ENCODE measurements at regions not wholly inside any gene's neighbourhood (a gene's known extent, or its start where the extent isn't known, plus 50 kb on each side); places are given as distances from the start of the nearest gene placed in this dataset.
A peak's percentile ranks its signal among the peaks of the same experiment; 100 is the strongest.

DNA sequence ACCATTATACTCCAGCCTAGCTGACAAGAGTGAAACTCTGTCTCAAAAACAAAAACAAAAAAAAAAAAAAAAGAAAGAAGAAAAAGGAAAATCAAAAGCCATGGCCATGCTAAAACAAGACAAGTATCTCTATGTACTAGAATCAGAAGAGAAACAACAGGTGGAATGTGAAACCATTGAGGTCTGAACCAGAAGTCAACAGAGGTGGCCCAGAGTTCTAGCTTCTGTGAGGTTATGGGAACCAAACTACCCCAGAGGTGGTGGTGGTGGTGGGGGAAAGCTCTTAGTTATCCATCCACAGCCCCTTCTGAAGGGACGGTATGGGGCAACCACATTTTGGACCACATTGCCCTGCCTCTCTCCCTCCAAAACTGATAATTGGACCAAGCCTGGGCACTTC, 59.5 kb upstream of the ZNF366 start:
- ChIA-PET POLR2A (no interaction called here), CTCF (interaction anchor here (0.6 to 0.9 kb wide), 2 partner anchors 52 to 390 kb away, joined by 3 read pairs; no protein-coding TSS in a partner anchor)
- no peak overlapping the region for H3K4me3 ChIP-seq (ENCODE audit: low read depth, low read length)
- TF ChIP-seq ZNF48 (tag by site-specific recombination; IDR thresholded peaks at IDR 0.05): no peak
- no peak for TF ChIP-seq ZNF302 (tag by site-specific recombination; IDR thresholded peaks at IDR 0.05; ENCODE audit: low read depth)
- TF ChIP-seq ZNF341 (tag by site-specific recombination; IDR thresholded peaks at IDR 0.05; ENCODE audit: low read depth): no peak
- TF ChIP-seq SCRT2 (tag by site-specific recombination; IDR thresholded peaks at IDR 0.05): 0 out of 2 replicates have a peak, but pooled peaks have one; percentile 44
- TF ChIP-seq, protein P1, sequence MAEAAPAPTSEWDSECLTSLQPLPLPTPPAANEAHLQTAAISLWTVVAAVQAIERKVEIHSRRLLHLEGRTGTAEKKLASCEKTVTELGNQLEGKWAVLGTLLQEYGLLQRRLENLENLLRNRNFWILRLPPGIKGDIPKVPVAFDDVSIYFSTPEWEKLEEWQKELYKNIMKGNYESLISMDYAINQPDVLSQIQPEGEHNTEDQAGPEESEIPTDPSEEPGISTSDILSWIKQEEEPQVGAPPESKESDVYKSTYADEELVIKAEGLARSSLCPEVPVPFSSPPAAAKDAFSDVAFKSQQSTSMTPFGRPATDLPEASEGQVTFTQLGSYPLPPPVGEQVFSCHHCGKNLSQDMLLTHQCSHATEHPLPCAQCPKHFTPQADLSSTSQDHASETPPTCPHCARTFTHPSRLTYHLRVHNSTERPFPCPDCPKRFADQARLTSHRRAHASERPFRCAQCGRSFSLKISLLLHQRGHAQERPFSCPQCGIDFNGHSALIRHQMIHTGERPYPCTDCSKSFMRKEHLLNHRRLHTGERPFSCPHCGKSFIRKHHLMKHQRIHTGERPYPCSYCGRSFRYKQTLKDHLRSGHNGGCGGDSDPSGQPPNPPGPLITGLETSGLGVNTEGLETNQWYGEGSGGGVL (tag by site-specific recombination; IDR thresholded peaks at IDR 0.05): no peak
- no peak for TF ChIP-seq REPIN1 (tag by site-specific recombination; IDR thresholded peaks at IDR 0.05; ENCODE audit: low read depth)
- no peaks in the 10 kb centered on the region for H3K9me3 ChIP-seq (ENCODE audit: control insufficient read depth, insufficient read depth, low read depth, low read length)
- no peaks in the 10 kb centered on the region for H3K4me1 ChIP-seq (ENCODE audit: control insufficient read depth, insufficient read depth, low read length)
- no peak overlapping the region for H3K27ac ChIP-seq (ENCODE audit: extremely low read depth, low read depth, low read length)
- H3K36me3 ChIP-seq (ENCODE audit: control insufficient read depth in 2 of 2, insufficient read depth in 1 of 2, low read length in 2 of 2): no peaks in the 10 kb centered on the region

DNA sequence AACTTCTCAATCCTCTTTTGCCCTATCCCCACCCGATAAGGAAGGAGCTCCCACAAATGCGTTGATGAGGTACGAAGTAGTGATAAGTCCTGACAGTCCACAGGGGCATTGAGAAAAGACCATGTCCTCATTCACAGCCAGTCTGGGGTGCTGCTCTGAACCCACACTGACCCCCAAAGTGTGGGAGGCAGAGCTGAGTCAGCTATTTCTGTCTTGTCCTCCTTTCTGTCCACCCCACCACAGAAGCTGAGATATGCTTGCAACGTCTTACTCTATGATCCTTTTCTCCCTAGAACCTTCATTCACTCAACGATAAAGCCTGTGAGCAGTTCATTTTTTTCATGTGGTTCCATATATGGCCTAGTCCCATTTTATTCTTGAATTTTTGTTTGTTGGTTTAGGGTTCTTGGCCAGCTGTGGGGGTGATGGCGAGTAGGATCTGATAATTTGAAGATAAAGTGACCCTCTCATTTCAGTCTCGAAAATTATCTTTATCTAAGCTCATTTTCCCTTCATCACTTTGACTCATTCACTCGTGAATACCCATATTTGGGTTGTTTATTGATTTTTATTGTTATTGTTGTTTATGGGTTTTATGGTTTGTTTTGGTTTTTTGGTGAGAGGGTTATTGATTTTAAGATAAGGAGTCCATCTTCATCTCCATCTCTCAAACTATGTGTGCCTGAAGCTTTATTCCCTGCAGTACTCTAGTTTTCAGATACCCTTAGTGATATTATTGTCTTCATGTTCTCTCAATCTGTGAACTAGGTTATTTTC, 58.5 kb upstream of the ZNF366 start:
- no peaks in the 10 kb centered on the region for H3K4me1 ChIP-seq (ENCODE audit: control insufficient read depth, insufficient read depth, low read length)
- H3K4me3 ChIP-seq (ENCODE audit: low read depth, low read length): no peak overlapping the region
- H3K27ac ChIP-seq (ENCODE audit: extremely low read depth, low read depth, low read length): no peak overlapping the region
- H3K9me3 ChIP-seq (ENCODE audit: control insufficient read depth, insufficient read depth, low read depth, low read length): no peaks in the 10 kb centered on the region
- ChIA-PET CTCF (interaction anchor here (0.6 to 1.1 kb wide), 6 partner anchors 22 to 791 kb away, joined by 3 to 4 read pairs (median 3); no protein-coding TSS in a partner anchor), POLR2A (no interaction called here)
- TF ChIP-seq, protein P2, sequence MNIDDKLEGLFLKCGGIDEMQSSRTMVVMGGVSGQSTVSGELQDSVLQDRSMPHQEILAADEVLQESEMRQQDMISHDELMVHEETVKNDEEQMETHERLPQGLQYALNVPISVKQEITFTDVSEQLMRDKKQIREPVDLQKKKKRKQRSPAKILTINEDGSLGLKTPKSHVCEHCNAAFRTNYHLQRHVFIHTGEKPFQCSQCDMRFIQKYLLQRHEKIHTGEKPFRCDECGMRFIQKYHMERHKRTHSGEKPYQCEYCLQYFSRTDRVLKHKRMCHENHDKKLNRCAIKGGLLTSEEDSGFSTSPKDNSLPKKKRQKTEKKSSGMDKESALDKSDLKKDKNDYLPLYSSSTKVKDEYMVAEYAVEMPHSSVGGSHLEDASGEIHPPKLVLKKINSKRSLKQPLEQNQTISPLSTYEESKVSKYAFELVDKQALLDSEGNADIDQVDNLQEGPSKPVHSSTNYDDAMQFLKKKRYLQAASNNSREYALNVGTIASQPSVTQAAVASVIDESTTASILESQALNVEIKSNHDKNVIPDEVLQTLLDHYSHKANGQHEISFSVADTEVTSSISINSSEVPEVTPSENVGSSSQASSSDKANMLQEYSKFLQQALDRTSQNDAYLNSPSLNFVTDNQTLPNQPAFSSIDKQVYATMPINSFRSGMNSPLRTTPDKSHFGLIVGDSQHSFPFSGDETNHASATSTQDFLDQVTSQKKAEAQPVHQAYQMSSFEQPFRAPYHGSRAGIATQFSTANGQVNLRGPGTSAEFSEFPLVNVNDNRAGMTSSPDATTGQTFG (tag by site-specific recombination; IDR thresholded peaks at IDR 0.05; ENCODE audit: borderline replicate concordance): 0 out of 2 replicates have a peak, but pooled peaks have one; percentile 30
- TF ChIP-seq YY2 (tag by site-specific recombination; IDR thresholded peaks at IDR 0.05) (peak; percentile 80), ZNF132 (tag by site-specific recombination; IDR thresholded peaks at IDR 0.05; ENCODE audit: borderline replicate concordance) (no peak), ZNF248 (tag by site-specific recombination; IDR thresholded peaks at IDR 0.05) (0 out of 2 replicates have a peak, but pooled peaks have one; percentile 37)
- TF ChIP-seq, protein P3, sequence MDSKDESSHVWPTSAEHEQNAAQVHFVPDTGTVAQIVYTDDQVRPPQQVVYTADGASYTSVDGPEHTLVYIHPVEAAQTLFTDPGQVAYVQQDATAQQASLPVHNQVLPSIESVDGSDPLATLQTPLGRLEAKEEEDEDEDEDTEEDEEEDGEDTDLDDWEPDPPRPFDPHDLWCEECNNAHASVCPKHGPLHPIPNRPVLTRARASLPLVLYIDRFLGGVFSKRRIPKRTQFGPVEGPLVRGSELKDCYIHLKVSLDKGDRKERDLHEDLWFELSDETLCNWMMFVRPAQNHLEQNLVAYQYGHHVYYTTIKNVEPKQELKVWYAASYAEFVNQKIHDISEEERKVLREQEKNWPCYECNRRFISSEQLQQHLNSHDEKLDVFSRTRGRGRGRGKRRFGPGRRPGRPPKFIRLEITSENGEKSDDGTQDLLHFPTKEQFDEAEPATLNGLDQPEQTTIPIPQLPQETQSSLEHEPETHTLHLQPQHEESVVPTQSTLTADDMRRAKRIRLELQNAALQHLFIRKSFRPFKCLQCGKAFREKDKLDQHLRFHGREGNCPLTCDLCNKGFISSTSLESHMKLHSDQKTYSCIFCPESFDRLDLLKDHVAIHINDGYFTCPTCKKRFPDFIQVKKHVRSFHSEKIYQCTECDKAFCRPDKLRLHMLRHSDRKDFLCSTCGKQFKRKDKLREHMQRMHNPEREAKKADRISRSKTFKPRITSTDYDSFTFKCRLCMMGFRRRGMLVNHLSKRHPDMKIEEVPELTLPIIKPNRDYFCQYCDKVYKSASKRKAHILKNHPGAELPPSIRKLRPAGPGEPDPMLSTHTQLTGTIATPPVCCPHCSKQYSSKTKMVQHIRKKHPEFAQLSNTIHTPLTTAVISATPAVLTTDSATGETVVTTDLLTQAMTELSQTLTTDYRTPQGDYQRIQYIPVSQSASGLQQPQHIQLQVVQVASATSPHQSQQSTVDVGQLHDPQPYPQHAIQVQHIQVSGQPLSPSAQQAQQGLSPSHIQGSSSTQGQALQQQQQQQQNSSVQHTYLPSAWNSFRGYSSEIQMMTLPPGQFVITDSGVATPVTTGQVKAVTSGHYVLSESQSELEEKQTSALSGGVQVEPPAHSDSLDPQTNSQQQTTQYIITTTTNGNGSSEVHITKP (tag by site-specific recombination; IDR thresholded peaks at IDR 0.05): no peak
- TF ChIP-seq, protein P1 (tag by site-specific recombination; IDR thresholded peaks at IDR 0.05): peak; percentile 80
- TF ChIP-seq, protein P4, sequence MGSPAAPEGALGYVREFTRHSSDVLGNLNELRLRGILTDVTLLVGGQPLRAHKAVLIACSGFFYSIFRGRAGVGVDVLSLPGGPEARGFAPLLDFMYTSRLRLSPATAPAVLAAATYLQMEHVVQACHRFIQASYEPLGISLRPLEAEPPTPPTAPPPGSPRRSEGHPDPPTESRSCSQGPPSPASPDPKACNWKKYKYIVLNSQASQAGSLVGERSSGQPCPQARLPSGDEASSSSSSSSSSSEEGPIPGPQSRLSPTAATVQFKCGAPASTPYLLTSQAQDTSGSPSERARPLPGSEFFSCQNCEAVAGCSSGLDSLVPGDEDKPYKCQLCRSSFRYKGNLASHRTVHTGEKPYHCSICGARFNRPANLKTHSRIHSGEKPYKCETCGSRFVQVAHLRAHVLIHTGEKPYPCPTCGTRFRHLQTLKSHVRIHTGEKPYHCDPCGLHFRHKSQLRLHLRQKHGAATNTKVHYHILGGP (tag by site-specific recombination; IDR thresholded peaks at IDR 0.05): peak; percentile 94
- H3K36me3 ChIP-seq (ENCODE audit: control insufficient read depth in 2 of 2, insufficient read depth in 1 of 2, low read length in 2 of 2): no peaks in the 10 kb centered on the region

Data from HEK293 (cell line).